HG02840 (cell line): ENCODE measurements at regions not wholly inside any gene's neighbourhood (a gene's known extent, or its start where the extent isn't known, plus 50 kb on each side); places are given as distances from the start of the nearest gene placed in this dataset.

Source experiments
- ATAC-seq: cut with Tn5 transposase; IDR thresholded peaks from one replicate; pipeline ENCODE4 v1.9.1; 2021; ENCODE audit warnings: mild to moderate bottlenecking, moderate library complexity, moderate number of reproducible peaks; ENCODE audit not compliant: unreplicated experiment, low FRiP score

DNA sequence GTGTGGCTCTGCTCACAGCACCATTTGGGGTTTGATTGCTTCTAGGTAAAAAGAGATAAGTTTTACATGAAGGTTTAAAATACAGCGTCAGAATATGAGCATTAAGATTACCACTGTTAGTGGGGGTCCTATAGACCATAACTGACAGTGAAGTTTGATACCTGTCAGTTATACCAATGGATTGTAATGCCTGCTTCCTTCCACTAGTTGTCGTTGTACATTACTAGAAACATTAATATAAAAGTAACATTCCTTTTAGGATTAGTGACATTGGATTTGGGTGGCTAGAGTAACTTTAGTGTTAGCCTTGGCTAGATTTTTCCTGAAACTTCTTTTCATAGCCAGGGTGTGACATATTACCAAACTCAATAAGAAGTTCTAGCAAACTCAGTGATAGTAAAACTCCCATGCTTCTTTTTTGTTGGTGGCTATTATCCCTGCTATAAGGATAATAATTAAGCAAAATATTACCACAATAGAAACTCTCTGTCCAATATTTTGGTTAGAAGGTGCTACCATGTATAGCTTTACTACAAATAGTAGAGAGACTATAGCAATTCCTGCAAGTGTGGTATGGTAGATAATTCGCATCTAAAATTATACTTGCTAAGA, 57.1 kb downstream of the FAM181B start:
- no peak for ATAC-seq

DNA sequence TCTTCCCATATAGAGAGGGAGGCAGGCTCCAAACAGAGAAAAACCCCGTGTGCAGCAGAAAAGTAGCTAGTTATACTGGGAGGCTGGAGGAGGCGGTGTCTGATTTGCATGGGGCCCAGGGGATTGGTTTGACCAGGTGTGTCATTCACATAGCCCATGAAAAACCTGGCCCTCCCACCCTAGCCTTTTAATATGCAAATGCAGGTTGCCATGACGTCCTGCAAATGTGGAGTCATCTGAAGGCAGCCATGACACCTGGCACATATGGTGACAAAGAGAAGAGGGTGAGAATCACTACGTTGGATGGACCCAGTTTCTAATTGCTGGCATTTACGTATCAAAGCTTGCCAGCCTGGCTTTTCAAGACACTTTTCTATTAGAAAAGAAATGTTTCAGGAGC, 57.8 kb downstream of the FAM181B start:
- no peak for ATAC-seq

GRCh38 chr11:82673631-82674030, 60.0 kb downstream of the FAM181B start:
- no peak for ATAC-seq

- ATAC-seq: no peak
Observed at GRCh38 chr11:82671451-82671850, 62.2 kb downstream of the FAM181B start.

DNA sequence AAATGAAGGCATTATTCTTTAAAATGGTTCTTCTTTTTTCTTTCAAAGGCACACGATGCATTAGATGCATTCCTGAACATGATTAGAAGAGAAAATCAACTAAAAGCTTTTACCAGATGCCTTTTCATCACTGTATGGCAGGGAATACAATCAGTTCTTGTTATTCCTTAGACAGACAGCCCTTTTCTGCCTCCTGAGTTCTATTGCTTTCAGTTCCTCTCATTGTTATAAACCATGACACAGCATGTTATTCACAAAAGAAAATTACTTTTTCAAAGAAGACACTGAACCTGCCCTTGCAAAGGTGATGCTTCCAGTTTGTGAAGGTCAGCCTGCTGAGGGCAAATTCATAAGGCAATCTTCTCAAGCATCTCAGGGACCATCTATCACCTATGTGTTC, 70.1 kb downstream of the FAM181B start:
- ATAC-seq: no peak

GRCh38 chr11:82653752-82654151, 79.9 kb downstream of the FAM181B start:
- no peak for ATAC-seq

- ATAC-seq: no peak
Observed at GRCh38 chr11:82639251-82639650, 94.4 kb downstream of the FAM181B start.

- ATAC-seq: no peak
Observed at GRCh38 chr11:82636615-82637014, 97.0 kb downstream of the FAM181B start.

DNA sequence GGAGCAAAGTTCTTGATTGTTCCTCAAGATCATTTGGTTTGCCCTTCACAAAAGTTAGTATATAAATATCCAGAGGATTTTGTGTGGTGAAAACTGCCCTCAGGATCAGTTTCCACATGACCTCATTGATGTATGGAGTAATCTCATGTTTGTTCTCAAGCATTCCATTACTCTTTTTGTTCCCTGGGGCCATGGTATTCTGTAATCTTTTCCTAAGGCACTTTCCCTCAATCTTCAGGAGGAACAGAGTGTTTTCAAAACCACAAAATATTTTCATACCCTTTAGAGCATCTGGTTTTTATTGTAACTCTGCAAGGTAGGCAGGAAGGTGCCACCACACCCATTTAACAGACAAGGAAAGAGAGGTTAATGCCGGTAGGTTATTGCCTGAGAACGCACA, 99.6 kb downstream of the FAM181B start:
- ATAC-seq: no peak

GRCh38 chr11:82631722-82632630, 101.7 kb downstream of the FAM181B start:
- no peak for ATAC-seq

- no peak for ATAC-seq
Observed at GRCh38 chr11:82610671-82611070, 123.0 kb downstream of the FAM181B start.

DNA sequence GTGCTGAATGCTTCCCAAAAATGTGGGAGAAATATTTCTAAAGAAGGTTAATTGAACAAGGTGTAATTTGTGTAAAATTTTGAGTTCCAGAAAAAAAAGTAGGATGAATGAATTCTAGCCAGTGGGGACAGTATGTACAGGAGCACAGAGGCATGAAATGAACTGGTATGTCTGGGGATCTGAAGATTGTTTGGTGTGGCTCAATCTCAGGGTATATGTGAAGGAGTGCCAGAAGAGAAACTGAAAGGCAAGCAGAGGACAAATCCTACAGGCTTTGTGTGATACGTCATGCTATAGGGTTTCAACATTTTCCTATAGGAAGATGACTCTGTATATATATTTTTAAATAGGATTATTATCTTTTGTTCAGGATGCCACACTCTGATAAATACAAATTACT, 126.9 kb downstream of the FAM181B start:
- no peak for ATAC-seq

- no peak for ATAC-seq
Observed at GRCh38 chr11:82601711-82602110, 132.0 kb downstream of the FAM181B start.

DNA sequence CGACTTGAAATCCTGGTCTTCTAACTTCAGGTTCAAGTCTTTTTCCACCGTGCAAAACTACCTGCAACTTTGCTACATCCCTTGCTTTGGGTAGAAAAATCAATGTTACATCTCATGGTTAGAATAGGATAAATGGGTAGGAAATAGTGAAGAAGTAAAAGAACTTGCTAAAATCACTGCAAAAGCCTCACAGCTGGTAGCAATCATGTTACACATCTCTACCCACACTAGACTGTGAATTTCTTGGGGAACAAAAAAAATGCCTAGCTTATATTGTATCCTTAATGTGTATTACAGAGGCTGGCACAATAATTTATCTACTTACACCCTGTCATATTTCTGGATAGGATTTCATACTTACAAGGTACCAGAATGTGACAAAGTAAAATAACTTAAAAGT, 133.8 kb downstream of the FAM181B start:
- ATAC-seq: no peak

DNA sequence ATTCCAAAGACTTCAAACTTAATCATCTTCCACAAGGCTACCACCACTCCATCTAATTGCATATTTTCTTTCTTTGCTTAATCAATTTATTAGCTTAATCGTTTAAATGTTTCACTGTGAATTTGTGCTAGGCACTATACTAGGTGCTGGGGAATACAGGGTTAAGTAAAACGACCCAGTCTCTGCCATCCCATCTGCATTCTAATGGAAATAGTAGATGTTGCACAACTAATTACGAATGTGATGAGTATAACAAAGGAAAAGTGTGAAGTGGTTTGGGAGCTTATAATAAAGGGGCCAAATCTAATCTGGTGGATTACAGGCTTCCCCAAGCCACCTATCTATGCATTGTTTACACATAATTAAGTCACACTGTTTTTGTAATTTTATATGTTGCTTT, 147.1 kb downstream of the FAM181B start:
- ATAC-seq: no peak

DNA sequence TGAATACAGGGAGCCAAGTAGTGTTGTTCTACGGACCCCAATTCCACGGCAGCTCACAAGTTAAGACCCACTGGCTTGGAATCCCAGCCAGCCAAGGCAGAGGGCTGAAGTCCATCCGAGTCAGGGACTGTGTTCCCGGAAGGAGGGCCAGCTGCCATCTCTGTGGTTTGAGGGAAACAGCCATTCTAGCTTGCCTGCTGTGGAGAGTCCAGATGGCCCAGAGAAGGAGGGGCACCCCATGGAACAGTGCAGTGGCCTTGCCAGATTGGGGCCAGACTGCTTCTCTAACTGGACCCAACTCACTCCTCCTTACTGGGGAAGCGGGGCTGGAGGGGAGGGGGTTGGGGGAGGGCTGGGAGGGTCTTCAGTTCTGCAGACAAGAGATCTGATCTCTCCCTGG, 156.4 kb downstream of the FAM181B start:
- ATAC-seq: no peak

DNA sequence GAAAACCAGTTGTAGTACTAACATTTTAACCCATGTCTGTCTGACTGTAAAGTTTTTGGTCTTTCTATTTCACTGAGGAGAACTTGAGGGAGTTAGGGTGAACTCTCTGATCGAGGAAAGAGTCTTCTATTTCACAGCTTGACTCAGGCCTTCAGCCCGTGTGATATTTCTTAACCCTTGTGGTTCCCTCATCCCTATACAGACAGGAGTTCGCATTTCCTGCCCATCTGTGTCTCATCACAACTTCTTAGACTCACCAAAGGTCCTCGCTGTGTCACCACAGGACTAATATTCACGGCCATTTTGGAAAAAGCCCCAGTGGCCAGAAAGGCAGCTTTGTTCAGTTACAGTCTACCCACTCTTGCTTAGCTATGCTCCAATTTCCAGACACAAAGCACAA, 172.8 kb downstream of the FAM181B start:
- ATAC-seq: no peak

DNA sequence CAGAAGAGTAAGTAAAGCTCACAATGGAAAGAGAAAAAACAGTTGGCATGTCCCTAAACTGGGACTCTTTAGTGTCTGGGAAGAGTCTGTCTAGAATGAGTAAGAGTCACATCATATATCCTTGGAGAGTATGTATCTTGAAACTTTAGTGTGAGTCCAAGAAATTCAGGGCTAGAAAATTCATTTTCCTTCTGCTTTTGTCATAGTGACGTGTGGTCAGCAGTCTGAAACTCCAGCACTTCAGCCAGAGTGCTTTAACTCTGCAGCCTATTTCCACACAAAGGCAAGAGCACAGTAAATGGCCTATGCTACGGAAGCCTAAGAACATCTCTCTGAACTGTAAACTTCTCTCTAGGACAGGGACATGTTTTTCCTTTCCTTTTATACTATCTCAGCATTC, 174.1 kb downstream of the FAM181B start:
- no peak for ATAC-seq

- ATAC-seq: peak; percentile 75
Observed at GRCh38 chr11:82557274-82557673, 176.4 kb downstream of the FAM181B start.

GRCh38 chr11:82556210-82556609, 177.5 kb downstream of the FAM181B start:
- no peak for ATAC-seq

GRCh38 chr11:82546661-82547557, 186.8 kb downstream of the FAM181B start:
- no peak for ATAC-seq
